Mammary epithelial cell (primary cell): ENCODE measurements at regions not wholly inside any gene's neighbourhood (a gene's known extent, or its start where the extent isn't known, plus 50 kb on each side); places are given as distances from the start of the nearest gene placed in this dataset.

Experiments
- CTCF ChIP-seq, 2 donors: IDR thresholded peaks in 1 of 2; conservative IDR thresholded peaks in 1 of 2; 2 replicates each; pipeline ENCODE4 v1.5.1; 2011 to 2012; ENCODE audit warnings: inconsistent platforms in 2 of 2, low read length in 2 of 2, mild to moderate bottlenecking in 2 of 2, control low read depth in 1 of 2, low read depth in 1 of 2; ENCODE audit not compliant: insufficient read depth in 1 of 2; ENCODE audit errors: extremely low read depth in 1 of 2
- EZH2 ChIP-seq: IDR thresholded peaks from 2 replicates; pipeline ENCODE4 v1.6.1; 2012; ENCODE audit warnings: low read length, inconsistent platforms, borderline replicate concordance

GRCh38 chr16:51526621-51527020 is 375.6 kb upstream of the SALL1 start:
- TF ChIP-seq CTCF (conservative IDR thresholded peaks at IDR 0.05 in 1 of 2, IDR thresholded peaks at IDR 0.05 in 1 of 2; ENCODE audit: extremely low read depth in 1 of 2, insufficient read depth in 1 of 2, low read depth in 1 of 2, low read length in 2 of 2) (no peak), EZH2 (no peak)
